GM23248 (cell line): ENCODE measurements at regions not wholly inside any gene's neighbourhood (a gene's known extent, or its start where the extent isn't known, plus 50 kb on each side); places are given as distances from the start of the nearest gene placed in this dataset.

Source experiments
- EZH2 ChIP-seq: fragments of 200-600 bp; sonication (generic); IDR thresholded peaks from 2 replicates; pipeline ENCODE4 v1.6.1; 2018; ENCODE audit warnings: antibody characterized with exemption, mild to moderate bottlenecking; ENCODE audit not compliant: insufficient read depth, poor library complexity, severe bottlenecking
- EZH2phosphoT487 ChIP-seq: fragments of 200-600 bp; sonication (generic); IDR thresholded peaks from 2 replicates; pipeline ENCODE4 v1.6.1; 2018; ENCODE audit warnings: antibody characterized with exemption, moderate library complexity, mild to moderate bottlenecking, low read depth; ENCODE audit not compliant: insufficient read depth

GRCh38 chr2:67645280-67646138 lies 248.4 kb downstream of the ETAA1 start:
- TF ChIP-seq EZH2 = no peak
- TF ChIP-seq EZH2phosphoT487 = no peak
